AG09309 (cell line): ENCODE measurements at regions not wholly inside any gene's neighbourhood (a gene's known extent, or its start where the extent isn't known, plus 50 kb on each side); places are given as distances from the start of the nearest gene placed in this dataset.

Experiments used
- DNase-seq: peaks from one replicate; pipeline ENCODE4 v3.0.0-alpha.2; 2010; ENCODE audit warnings: low read depth
- H3K4me3 ChIP-seq: 2 replicates; pipeline ENCODE4 v1.5.1; 2011; ENCODE audit warnings: mild to moderate bottlenecking, low read depth, low read length, moderate library complexity; ENCODE audit not compliant: control insufficient read depth
- TF ChIP-seq, protein P1 (sequence below): IDR thresholded peaks from 2 replicates; pipeline ENCODE4 v1.5.1; 2011; ENCODE audit warnings: mild to moderate bottlenecking, low read depth, low read length, inconsistent platforms; ENCODE audit not compliant: insufficient read depth, control insufficient read depth; ENCODE audit errors: missing control alignments

GRCh38 chr3:152973575-152973974 is 138.6 kb downstream of the P2RY1 start:
- TF ChIP-seq, protein P1, sequence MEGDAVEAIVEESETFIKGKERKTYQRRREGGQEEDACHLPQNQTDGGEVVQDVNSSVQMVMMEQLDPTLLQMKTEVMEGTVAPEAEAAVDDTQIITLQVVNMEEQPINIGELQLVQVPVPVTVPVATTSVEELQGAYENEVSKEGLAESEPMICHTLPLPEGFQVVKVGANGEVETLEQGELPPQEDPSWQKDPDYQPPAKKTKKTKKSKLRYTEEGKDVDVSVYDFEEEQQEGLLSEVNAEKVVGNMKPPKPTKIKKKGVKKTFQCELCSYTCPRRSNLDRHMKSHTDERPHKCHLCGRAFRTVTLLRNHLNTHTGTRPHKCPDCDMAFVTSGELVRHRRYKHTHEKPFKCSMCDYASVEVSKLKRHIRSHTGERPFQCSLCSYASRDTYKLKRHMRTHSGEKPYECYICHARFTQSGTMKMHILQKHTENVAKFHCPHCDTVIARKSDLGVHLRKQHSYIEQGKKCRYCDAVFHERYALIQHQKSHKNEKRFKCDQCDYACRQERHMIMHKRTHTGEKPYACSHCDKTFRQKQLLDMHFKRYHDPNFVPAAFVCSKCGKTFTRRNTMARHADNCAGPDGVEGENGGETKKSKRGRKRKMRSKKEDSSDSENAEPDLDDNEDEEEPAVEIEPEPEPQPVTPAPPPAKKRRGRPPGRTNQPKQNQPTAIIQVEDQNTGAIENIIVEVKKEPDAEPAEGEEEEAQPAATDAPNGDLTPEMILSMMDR = no peak
- no peak overlapping the region for H3K4me3 ChIP-seq
- no peak for DNase-seq

DNA sequence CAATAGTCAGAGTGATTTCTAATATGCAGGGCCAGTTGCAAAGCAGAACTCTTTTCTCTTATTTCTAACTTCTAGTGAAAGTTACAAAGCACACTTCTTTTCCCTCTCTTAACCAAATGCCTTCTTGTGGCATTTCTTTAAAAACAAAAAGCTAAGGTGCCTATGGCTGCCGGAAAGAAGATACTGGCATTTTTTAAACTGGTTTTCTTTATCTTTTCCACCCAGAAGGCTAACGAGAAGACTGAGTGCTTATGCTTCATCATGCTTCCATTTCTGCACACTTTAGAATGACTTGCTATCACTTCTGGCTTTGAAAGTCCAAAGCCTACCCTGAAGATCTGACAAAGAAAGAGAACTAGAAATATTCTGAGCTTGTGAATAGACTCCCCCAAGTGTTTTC is 141.3 kb downstream of the P2RY1 start:
- TF ChIP-seq, protein P1 = no peak
- DNase-seq = no peak
- no peak overlapping the region for H3K4me3 ChIP-seq

DNA sequence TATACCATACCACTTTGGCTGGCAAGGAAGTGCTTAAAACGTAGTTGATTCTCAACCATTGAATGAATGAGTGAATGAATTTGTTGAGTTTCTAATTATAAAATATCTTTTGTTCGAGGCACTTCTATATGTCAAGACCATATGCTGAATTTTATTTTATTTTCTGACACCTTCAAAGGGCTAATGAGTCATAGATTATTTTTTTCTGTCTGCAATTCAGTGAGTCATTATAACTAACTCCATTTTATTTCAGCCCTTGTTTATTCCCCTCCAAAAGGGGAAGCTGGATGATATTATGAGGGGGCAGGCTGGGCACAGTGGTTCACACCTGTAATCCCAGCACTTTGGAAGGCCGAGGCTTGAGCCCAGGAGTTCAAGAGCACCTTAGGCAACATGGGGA is 142.4 kb downstream of the P2RY1 start:
- DNase-seq = no peak
- TF ChIP-seq, protein P1 = no peak
- H3K4me3 ChIP-seq = no peak overlapping the region

DNA sequence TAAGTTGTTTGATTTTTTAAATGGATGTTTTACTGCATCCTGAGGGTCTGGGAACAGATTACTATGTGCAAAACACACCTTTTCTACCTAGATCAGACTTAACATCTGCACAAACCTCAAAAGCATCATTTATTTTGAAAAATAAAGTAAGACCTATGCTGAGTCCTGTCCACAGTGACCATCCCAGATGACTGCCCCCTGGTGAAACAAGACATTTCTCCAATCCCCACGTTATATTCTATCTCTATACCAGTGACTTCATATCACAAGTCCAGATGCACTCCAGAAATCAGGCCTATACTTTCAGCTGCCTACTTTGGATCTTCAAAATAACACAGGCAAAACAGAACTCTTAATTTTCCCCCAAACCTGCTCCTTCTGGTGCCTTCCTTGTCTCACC is 143.2 kb downstream of the P2RY1 start:
- DNase-seq = no peak
- H3K4me3 ChIP-seq = no peak overlapping the region
- TF ChIP-seq, protein P1 = no peak

GRCh38 chr3:152997526-152997925 is 162.6 kb downstream of the P2RY1 start:
- DNase-seq = no peak
- H3K4me3 ChIP-seq = no peak overlapping the region
- TF ChIP-seq, protein P1 = no peak

GRCh38 chr3:152998591-152998990 is 163.4 kb upstream of the RAP2B start:
- H3K4me3 ChIP-seq = no peak overlapping the region
- TF ChIP-seq, protein P1 = no peak
- no peak for DNase-seq

- no peak overlapping the region for H3K4me3 ChIP-seq
- no peak for DNase-seq
- TF ChIP-seq, protein P1 = no peak
Measured at GRCh38 chr3:153000325-153000724, 161.7 kb upstream of the RAP2B start.
